H9 (cell line): ENCODE measurements at regions not wholly inside any gene's neighbourhood (a gene's known extent, or its start where the extent isn't known, plus 50 kb on each side); places are given as distances from the start of the nearest gene placed in this dataset.

ENCODE experiments used
- DNase-seq: peaks from one replicate; pipeline ENCODE4 v3.0.0-alpha.2; 2017
- H2AFZ ChIP-seq: one replicate; pipeline ENCODE4 v1.6.1; 2013; ENCODE audit warnings: mild to moderate bottlenecking, low read length, control low read depth, moderate library complexity
- H2AK5ac ChIP-seq: 2 replicates; pipeline ENCODE4 v1.6.1; 2013; ENCODE audit warnings: low read length, control low read depth, mixed read lengths; ENCODE audit not compliant: insufficient read length
- H2BK120ac ChIP-seq: one replicate; pipeline ENCODE4 v1.6.1; 2013; ENCODE audit warnings: low read depth, mild to moderate bottlenecking, low read length, control low read depth, inconsistent platforms; ENCODE audit not compliant: poor library complexity, severe bottlenecking
- H2BK12ac ChIP-seq: 2 replicates; pipeline ENCODE4 v1.6.1; 2013; ENCODE audit warnings: low read length, control low read depth, mixed read lengths, low read depth; ENCODE audit not compliant: insufficient read length
- H2BK15ac ChIP-seq: 2 replicates; pipeline ENCODE4 v1.6.1; 2013; ENCODE audit warnings: low read depth, low read length, control low read depth
- H2BK20ac ChIP-seq: one replicate; pipeline ENCODE4 v1.6.1; 2013; ENCODE audit warnings: low read depth, mild to moderate bottlenecking, low read length, control low read depth, inconsistent platforms; ENCODE audit not compliant: poor library complexity, severe bottlenecking
- H2BK5ac ChIP-seq: 2 replicates; pipeline ENCODE4 v1.6.1; 2013; ENCODE audit warnings: low read length, control low read depth, mixed read lengths; ENCODE audit not compliant: insufficient read length
- H3K14ac ChIP-seq: 2 replicates; pipeline ENCODE4 v1.6.1; 2013; ENCODE audit warnings: low read length, control low read depth; ENCODE audit not compliant: insufficient read depth
- H3K18ac ChIP-seq: 2 replicates; pipeline ENCODE4 v1.6.1; 2013; ENCODE audit warnings: low read depth, mild to moderate bottlenecking, mixed read lengths, low read length, control low read depth; ENCODE audit not compliant: insufficient read length
- H3K23ac ChIP-seq: 2 replicates; pipeline ENCODE4 v1.6.1; 2013; ENCODE audit warnings: low read length, control low read depth, mixed read lengths, low read depth; ENCODE audit not compliant: insufficient read length
- H3K23me2 ChIP-seq: 2 replicates; pipeline ENCODE4 v1.6.1; 2013; ENCODE audit warnings: low read depth, mild to moderate bottlenecking, mixed read lengths, low read length, control low read depth; ENCODE audit not compliant: insufficient read length, poor library complexity, severe bottlenecking
- H3K27ac ChIP-seq: 2 replicates; pipeline ENCODE4 v1.5.1; 2013; ENCODE audit warnings: low read length, control low read depth, mixed read lengths, low read depth; ENCODE audit not compliant: insufficient read length
- H3K27me3 ChIP-seq: 2 replicates; pipeline ENCODE4 v1.6.1; 2013; ENCODE audit warnings: low read length, control low read depth, inconsistent platforms; ENCODE audit not compliant: insufficient read depth
- H3K4ac ChIP-seq: 2 replicates; pipeline ENCODE4 v1.6.1; 2013; ENCODE audit warnings: low read depth, mild to moderate bottlenecking, control low read depth, inconsistent platforms, low read length, moderate library complexity
- H3K4me1 ChIP-seq: 2 replicates; pipeline ENCODE4 v1.6.1; 2013; ENCODE audit warnings: low read length, control low read depth, inconsistent platforms; ENCODE audit not compliant: insufficient read depth
- H3K4me2 ChIP-seq: 2 replicates; pipeline ENCODE4 v1.6.1; 2013; ENCODE audit warnings: low read length, control low read depth, mixed read lengths; ENCODE audit not compliant: insufficient read length, insufficient read depth
- H3K56ac ChIP-seq: 2 replicates; pipeline ENCODE4 v1.6.1; 2013; ENCODE audit warnings: low read depth, mild to moderate bottlenecking, mixed read lengths, low read length, control low read depth; ENCODE audit not compliant: insufficient read length
- H3K79me1 ChIP-seq: 2 replicates; pipeline ENCODE4 v1.6.1; 2013; ENCODE audit warnings: low read depth, mild to moderate bottlenecking, moderate library complexity, low read length, control low read depth, inconsistent platforms; ENCODE audit not compliant: insufficient read depth, poor library complexity, severe bottlenecking
- H3K79me2 ChIP-seq: 2 replicates; pipeline ENCODE4 v1.6.1; 2013; ENCODE audit warnings: low read length, control low read depth, inconsistent platforms; ENCODE audit not compliant: insufficient read depth
- H3K9ac ChIP-seq: 2 replicates; pipeline ENCODE4 v1.6.1; 2013; ENCODE audit warnings: low read length, control low read depth, mixed read lengths; ENCODE audit not compliant: insufficient read length; ENCODE audit errors: extremely low read depth
- H3K9me3 ChIP-seq: one replicate; pipeline ENCODE4 v1.6.1; 2013; ENCODE audit warnings: low read depth, low read length, inconsistent platforms; ENCODE audit not compliant: control insufficient read depth
- H3T11ph ChIP-seq: one replicate; pipeline ENCODE4 v1.6.1; 2013; ENCODE audit warnings: mild to moderate bottlenecking, low read length, control low read depth, inconsistent platforms
- H4K20me1 ChIP-seq: one replicate; pipeline ENCODE4 v1.6.1; 2013; ENCODE audit not compliant: control insufficient read depth, insufficient read length, insufficient read depth
- H4K5ac ChIP-seq: 2 replicates; pipeline ENCODE4 v1.6.1; 2013; ENCODE audit warnings: low read depth, mild to moderate bottlenecking, mixed read lengths, low read length, control low read depth; ENCODE audit not compliant: insufficient read length
- H4K8ac ChIP-seq: replicated peaks from 2 replicates; pipeline ENCODE4 v1.6.1; 2013; ENCODE audit warnings: low read length, control low read depth, mixed read lengths, low read depth; ENCODE audit not compliant: insufficient read length
- H4K91ac ChIP-seq: 2 replicates; pipeline ENCODE4 v1.6.1; 2013; ENCODE audit warnings: low read depth, mild to moderate bottlenecking, moderate library complexity, mixed read lengths, low read length, control low read depth; ENCODE audit not compliant: insufficient read length
- H3K27ac Mint-ChIP-seq, 3 experiments: 2 replicates in 2 of 3; 3 replicates in 1 of 3; pipeline ENCODE4 v1.8.0; 2020 to 2021; ENCODE audit warnings: mixed read lengths in 3 of 3, mild to moderate bottlenecking in 1 of 3, moderate library complexity in 1 of 3
- H3K27me3 Mint-ChIP-seq: 2 replicates; pipeline ENCODE4 v1.8.0; 2021; ENCODE audit warnings: low read depth, mild to moderate bottlenecking, moderate library complexity, mixed read lengths
- H3K36me3 Mint-ChIP-seq, 3 experiments: 2 replicates in 2 of 3; 3 replicates in 1 of 3; pipeline ENCODE4 v1.8.0; 2020 to 2021; ENCODE audit warnings: low read depth in 3 of 3, mixed read lengths in 3 of 3; ENCODE audit not compliant: insufficient read depth in 1 of 3
- H3K4me1 Mint-ChIP-seq, 2 experiments: 2 replicates each; pipeline ENCODE4 v1.8.0; 2020; ENCODE audit warnings: mixed read lengths in 2 of 2
- H3K4me3 Mint-ChIP-seq, 2 experiments: 2 replicates in 1 of 2; 3 replicates in 1 of 2; pipeline ENCODE4 v1.8.0; 2020 to 2021; ENCODE audit warnings: mild to moderate bottlenecking in 2 of 2, mixed read lengths in 2 of 2, moderate library complexity in 1 of 2
- H3K9me3 Mint-ChIP-seq, 2 experiments: 2 replicates in 1 of 2; 3 replicates in 1 of 2; pipeline ENCODE4 v1.8.0; 2020; ENCODE audit warnings: mild to moderate bottlenecking in 2 of 2, mixed read lengths in 2 of 2, moderate library complexity in 1 of 2
- TF ChIP-seq, protein P1 (sequence below): fragments of 200-600 bp; sonication (generic); conservative IDR thresholded peaks from 3 replicates; pipeline ENCODE4 v1.8.0; 2021; ENCODE audit warnings: antibody characterized with exemption, mild to moderate bottlenecking

DNA sequence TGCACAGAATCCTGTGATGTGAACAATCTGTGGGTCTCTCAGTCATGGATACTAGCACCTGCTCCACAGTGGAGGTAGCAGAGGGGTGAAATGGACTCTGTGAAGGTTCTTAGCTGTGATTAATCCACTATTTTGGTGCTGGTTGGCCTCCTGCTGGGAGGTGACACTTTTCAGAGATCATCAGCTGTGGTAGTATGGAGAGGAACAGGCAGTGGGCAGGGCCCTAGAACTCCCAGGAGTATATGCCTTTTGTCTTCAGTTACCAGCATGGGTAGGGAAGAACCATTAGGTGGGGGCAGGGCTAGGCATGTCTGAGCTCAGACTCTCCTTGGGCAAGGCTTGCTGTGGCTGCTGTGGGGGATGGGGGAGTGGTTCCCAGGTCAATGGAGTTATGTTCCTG is 54.0 kb upstream of the KCNJ15 start:
- H3K4me2 ChIP-seq: no peak overlapping the region
- peaks cover 6% of the 10 kb centered on the region for H3K27me3 Mint-ChIP-seq

More for the DNA sequence above, 54.0 kb upstream of the KCNJ15 start:
- Histone ChIP-seq H3K9ac (no peak overlapping the region), H4K5ac (no peak overlapping the region), H3K14ac (no peak overlapping the region), H3K18ac (no peak overlapping the region), H2BK120ac (no peak overlapping the region), H2BK15ac (no peak overlapping the region), H3K23ac (no peak overlapping the region), H4K91ac (no peak overlapping the region), H4K20me1 (no peaks in the 10 kb centered on the region), H2AFZ (no peak overlapping the region), H3K79me2 (no peaks in the 10 kb centered on the region), H3K27ac (no peak overlapping the region), H2BK20ac (no peak overlapping the region), H3K23me2 (no peaks in the 10 kb centered on the region), H3K56ac (no peak overlapping the region), H2BK5ac (no peak overlapping the region), H2AK5ac (no peak overlapping the region), H3K27me3 (no peaks in the 10 kb centered on the region), H2BK12ac (no peak overlapping the region), H3K9me3 (no peaks in the 10 kb centered on the region), H3K79me1 (no peaks in the 10 kb centered on the region), H3K4ac (no peak overlapping the region), H3K4me1 (no peaks in the 10 kb centered on the region), H4K8ac (no peak overlapping the region), H3T11ph (no peak overlapping the region)
- no peak overlapping the region; a peak in 1 of 7 replicates for H3K27ac Mint-ChIP-seq
- H3K4me1 Mint-ChIP-seq: peaks cover 7 to 9% of the 10 kb centered on the region in 2 experiments
- DNase-seq: no peak
- H3K9me3 Mint-ChIP-seq: peaks cover 4 to 7% of the 10 kb centered on the region in 2 experiments; a peak in 4 of 5 replicates
- H3K4me3 Mint-ChIP-seq: no peak overlapping the region
- no peaks in the 10 kb centered on the region; a peak in 2 of 7 replicates for H3K36me3 Mint-ChIP-seq
- TF ChIP-seq, protein P1, sequence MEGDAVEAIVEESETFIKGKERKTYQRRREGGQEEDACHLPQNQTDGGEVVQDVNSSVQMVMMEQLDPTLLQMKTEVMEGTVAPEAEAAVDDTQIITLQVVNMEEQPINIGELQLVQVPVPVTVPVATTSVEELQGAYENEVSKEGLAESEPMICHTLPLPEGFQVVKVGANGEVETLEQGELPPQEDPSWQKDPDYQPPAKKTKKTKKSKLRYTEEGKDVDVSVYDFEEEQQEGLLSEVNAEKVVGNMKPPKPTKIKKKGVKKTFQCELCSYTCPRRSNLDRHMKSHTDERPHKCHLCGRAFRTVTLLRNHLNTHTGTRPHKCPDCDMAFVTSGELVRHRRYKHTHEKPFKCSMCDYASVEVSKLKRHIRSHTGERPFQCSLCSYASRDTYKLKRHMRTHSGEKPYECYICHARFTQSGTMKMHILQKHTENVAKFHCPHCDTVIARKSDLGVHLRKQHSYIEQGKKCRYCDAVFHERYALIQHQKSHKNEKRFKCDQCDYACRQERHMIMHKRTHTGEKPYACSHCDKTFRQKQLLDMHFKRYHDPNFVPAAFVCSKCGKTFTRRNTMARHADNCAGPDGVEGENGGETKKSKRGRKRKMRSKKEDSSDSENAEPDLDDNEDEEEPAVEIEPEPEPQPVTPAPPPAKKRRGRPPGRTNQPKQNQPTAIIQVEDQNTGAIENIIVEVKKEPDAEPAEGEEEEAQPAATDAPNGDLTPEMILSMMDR: no peak
